Panc1 (cell line): ENCODE measurements at regions not wholly inside any gene's neighbourhood (a gene's known extent, or its start where the extent isn't known, plus 50 kb on each side); places are given as distances from the start of the nearest gene placed in this dataset.

ENCODE experiments used
- ATAC-seq: fragments of 200-7000 bp; cut with Tn5 transposase; 2 replicates; pipeline ENCODE4 v1.9.1; 2020; ENCODE audit warnings: mild to moderate bottlenecking, moderate library complexity
- BruUV-seq: library from RNA; stranded (reverse); fragments of 400-500 nt; replicated peaks from 2 replicates; lab custom pipeline; 2021; lab: Mats Ljungman, UMichigan
- CTCF ChIA-PET: fragments of 300-600 bp; sonication (Branson Sonifier 250); formaldehyde crosslinking; loops from one replicate; lab custom pipeline; 2022; ENCODE audit warnings: antibody characterized with exemption; lab: Charles Lee
- POLR2A ChIA-PET: fragments of 300-600 bp; sonication (Branson Sonifier 250); formaldehyde crosslinking; loops from one replicate; lab custom pipeline; 2022; ENCODE audit warnings: antibody characterized with exemption; lab: Charles Lee
- DNase-seq: peaks from one replicate; pipeline ENCODE4 v3.0.0-alpha.2; 2010; ENCODE audit warnings: low read depth, low spot score
- H3K27ac ChIP-seq: 2 replicates; pipeline ENCODE4 v1.5.1; 2011; ENCODE audit warnings: mild to moderate bottlenecking, low read length, inconsistent platforms
- H3K27me3 ChIP-seq: fragments of 200-500 bp; sonication (Bioruptor generic); 2 replicates; pipeline ENCODE4 v1.6.0; 2014; ENCODE audit warnings: low read length, inconsistent platforms; ENCODE audit not compliant: control insufficient read depth, insufficient read depth
- H3K36me3 ChIP-seq: fragments of 200-500 bp; sonication (Bioruptor generic); 2 replicates; pipeline ENCODE4 v1.5.1; 2014; ENCODE audit warnings: inconsistent platforms, mild to moderate bottlenecking, low read length, moderate library complexity; ENCODE audit not compliant: control insufficient read depth, insufficient read depth
- H3K4me1 ChIP-seq: 2 replicates; pipeline ENCODE4 v1.5.1; 2011; ENCODE audit warnings: inconsistent platforms, mild to moderate bottlenecking, low read length, moderate library complexity; ENCODE audit not compliant: control insufficient read depth, insufficient read depth
- H3K4me3 ChIP-seq, 2 experiments: 2 replicates each; pipeline ENCODE4 v1.5.1; 2011 to 2012; ENCODE audit warnings: low read depth in 2 of 2, low read length in 2 of 2, mild to moderate bottlenecking in 2 of 2, inconsistent platforms in 1 of 2, moderate library complexity in 1 of 2
- H3K9me3 ChIP-seq: fragments of 200-500 bp; sonication (Bioruptor generic); 2 replicates; pipeline ENCODE4 v1.5.1; 2014; ENCODE audit warnings: low read depth, mild to moderate bottlenecking, inconsistent platforms, low read length, moderate library complexity; ENCODE audit not compliant: control insufficient read depth, insufficient read depth
- POLR2AphosphoS5 ChIP-seq: IDR thresholded peaks from 2 replicates; pipeline ENCODE4 v1.6.1; 2012; ENCODE audit warnings: mild to moderate bottlenecking, low read depth, low read length, moderate library complexity
- SIN3A ChIP-seq: IDR thresholded peaks from 2 replicates; pipeline ENCODE4 v1.6.1; 2012; ENCODE audit warnings: low read depth, mild to moderate bottlenecking, low read length, moderate library complexity, borderline replicate concordance; ENCODE audit not compliant: insufficient read depth
- TCF7L2 ChIP-seq: IDR thresholded peaks from 2 replicates; pipeline ENCODE4 v1.6.1; 2011; ENCODE audit warnings: mild to moderate bottlenecking, low read depth, low read length, inconsistent platforms
- in situ Hi-C: cut with HindIII; loops from 2 replicates; pipeline ENCODE4 v1.10.0; 2016; ENCODE audit warnings: low sequenced_read_pairs, low pct_unique_long_range_greater_than_20kb
- intact Hi-C: fragments of 100-400 bp; cut with micrococcal nuclease; formaldehyde crosslinking; loops from one replicate; pipeline ENCODE4 v1.10.0; 2022; ENCODE audit not compliant: unreplicated experiment
- TF ChIP-seq, protein P1 (sequence below), 2 experiments: IDR thresholded peaks; 2 replicates each; pipeline ENCODE4 v1.6.1; 2011 to 2012; ENCODE audit warnings: low read depth in 2 of 2, control low read depth in 1 of 2, low read length in 1 of 2, mild to moderate bottlenecking in 1 of 2, moderate library complexity in 1 of 2; ENCODE audit not compliant: insufficient read depth in 1 of 2
- TF ChIP-seq, protein P2 (sequence below): fragments of 450-650 bp; IDR thresholded peaks from 2 replicates; pipeline ENCODE4 v1.5.1; 2017; ENCODE audit warnings: mild to moderate bottlenecking

DNA sequence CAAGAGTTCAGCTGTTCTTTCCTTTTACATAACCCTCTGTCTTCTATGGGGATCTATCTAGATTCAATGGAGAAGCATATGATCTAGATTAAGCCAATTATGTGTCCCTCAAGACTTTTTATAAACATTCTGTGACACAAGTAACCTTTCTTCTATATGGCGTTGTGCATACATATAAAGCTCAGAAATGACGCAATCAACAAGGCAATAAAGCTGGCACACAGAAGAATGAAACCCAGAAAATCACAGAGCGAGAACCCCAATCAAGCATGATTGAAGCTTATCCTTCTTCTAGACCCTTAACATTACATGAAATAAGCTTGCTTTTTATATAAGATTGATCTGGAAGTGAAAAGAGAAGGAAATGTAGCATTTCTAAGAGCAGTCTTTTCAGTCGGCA, 178.9 kb downstream of the DMRTA1 start:
- no TSS peak for BruUV-seq
- ChIA-PET CTCF (no interaction called here), POLR2A (no interaction called here)
- no peaks in the 10 kb centered on the region for H3K27me3 ChIP-seq
- intact Hi-C loops (no loop called here), in situ Hi-C loops (no loop called here)
- DNase-seq: no peak
- no peak overlapping the region for H3K27ac ChIP-seq
- no peaks in the 10 kb centered on the region for H3K4me1 ChIP-seq
- H3K4me3 ChIP-seq: no peak overlapping the region
- no peaks in the 10 kb centered on the region for H3K36me3 ChIP-seq
- ATAC-seq: no peak
- no peaks in the 10 kb centered on the region for H3K9me3 ChIP-seq
- TF ChIP-seq TCF7L2 (no peak), POLR2AphosphoS5 (no peak), SIN3A (no peak)
- TF ChIP-seq, protein P1, sequence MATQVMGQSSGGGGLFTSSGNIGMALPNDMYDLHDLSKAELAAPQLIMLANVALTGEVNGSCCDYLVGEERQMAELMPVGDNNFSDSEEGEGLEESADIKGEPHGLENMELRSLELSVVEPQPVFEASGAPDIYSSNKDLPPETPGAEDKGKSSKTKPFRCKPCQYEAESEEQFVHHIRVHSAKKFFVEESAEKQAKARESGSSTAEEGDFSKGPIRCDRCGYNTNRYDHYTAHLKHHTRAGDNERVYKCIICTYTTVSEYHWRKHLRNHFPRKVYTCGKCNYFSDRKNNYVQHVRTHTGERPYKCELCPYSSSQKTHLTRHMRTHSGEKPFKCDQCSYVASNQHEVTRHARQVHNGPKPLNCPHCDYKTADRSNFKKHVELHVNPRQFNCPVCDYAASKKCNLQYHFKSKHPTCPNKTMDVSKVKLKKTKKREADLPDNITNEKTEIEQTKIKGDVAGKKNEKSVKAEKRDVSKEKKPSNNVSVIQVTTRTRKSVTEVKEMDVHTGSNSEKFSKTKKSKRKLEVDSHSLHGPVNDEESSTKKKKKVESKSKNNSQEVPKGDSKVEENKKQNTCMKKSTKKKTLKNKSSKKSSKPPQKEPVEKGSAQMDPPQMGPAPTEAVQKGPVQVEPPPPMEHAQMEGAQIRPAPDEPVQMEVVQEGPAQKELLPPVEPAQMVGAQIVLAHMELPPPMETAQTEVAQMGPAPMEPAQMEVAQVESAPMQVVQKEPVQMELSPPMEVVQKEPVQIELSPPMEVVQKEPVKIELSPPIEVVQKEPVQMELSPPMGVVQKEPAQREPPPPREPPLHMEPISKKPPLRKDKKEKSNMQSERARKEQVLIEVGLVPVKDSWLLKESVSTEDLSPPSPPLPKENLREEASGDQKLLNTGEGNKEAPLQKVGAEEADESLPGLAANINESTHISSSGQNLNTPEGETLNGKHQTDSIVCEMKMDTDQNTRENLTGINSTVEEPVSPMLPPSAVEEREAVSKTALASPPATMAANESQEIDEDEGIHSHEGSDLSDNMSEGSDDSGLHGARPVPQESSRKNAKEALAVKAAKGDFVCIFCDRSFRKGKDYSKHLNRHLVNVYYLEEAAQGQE (IDR thresholded peaks at IDR 0.05; ENCODE audit: insufficient read depth in 1 of 2, low read depth in 2 of 2, low read length in 1 of 2): no peak
- TF ChIP-seq, protein P2, sequence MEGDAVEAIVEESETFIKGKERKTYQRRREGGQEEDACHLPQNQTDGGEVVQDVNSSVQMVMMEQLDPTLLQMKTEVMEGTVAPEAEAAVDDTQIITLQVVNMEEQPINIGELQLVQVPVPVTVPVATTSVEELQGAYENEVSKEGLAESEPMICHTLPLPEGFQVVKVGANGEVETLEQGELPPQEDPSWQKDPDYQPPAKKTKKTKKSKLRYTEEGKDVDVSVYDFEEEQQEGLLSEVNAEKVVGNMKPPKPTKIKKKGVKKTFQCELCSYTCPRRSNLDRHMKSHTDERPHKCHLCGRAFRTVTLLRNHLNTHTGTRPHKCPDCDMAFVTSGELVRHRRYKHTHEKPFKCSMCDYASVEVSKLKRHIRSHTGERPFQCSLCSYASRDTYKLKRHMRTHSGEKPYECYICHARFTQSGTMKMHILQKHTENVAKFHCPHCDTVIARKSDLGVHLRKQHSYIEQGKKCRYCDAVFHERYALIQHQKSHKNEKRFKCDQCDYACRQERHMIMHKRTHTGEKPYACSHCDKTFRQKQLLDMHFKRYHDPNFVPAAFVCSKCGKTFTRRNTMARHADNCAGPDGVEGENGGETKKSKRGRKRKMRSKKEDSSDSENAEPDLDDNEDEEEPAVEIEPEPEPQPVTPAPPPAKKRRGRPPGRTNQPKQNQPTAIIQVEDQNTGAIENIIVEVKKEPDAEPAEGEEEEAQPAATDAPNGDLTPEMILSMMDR: no peak

DNA sequence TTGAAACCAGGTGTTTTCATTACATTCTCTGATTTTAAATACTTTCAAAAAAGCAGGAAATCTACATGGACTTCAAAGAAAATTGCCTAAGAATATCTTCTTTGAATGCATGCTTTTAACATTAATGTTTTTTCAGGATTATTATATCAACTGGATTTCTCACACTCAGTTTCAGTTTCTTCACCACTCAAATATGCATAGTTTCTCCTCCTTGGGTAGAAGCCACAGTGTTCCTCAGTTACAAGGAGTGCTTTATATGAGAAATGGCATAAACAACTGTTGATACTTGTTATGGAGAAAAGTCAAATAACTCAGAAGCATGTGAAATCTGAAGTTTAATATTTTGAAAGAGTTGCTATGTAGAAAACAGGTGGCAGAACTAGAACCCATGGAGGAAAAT, 196.9 kb downstream of the DMRTA1 start:
- Histone ChIP-seq H3K4me1 (no peaks in the 10 kb centered on the region), H3K9me3 (no peaks in the 10 kb centered on the region), H3K36me3 (no peaks in the 10 kb centered on the region), H3K4me3 (no peak overlapping the region), H3K27ac (no peak overlapping the region), H3K27me3 (no peaks in the 10 kb centered on the region)
- ChIA-PET POLR2A (no interaction called here), CTCF (no interaction called here)
- ATAC-seq (no peak), DNase-seq (no peak)
- TF ChIP-seq, protein P1 (IDR thresholded peaks at IDR 0.05; ENCODE audit: insufficient read depth in 1 of 2, low read depth in 2 of 2, low read length in 1 of 2): no peak
- no peak for TF ChIP-seq POLR2AphosphoS5
- TF ChIP-seq SIN3A: no peak
- TF ChIP-seq TCF7L2: no peak
- TF ChIP-seq, protein P2: no peak
- intact Hi-C loops: no loop called here
- in situ Hi-C loops: no loop called here
- BruUV-seq: no TSS peak
